OCI-LY1 (cell line): ENCODE measurements at regions not wholly inside any gene's neighbourhood (a gene's known extent, or its start where the extent isn't known, plus 50 kb on each side); places are given as distances from the start of the nearest gene placed in this dataset.

Experiments
- CTCF ChIP-seq: fragments of 200-600 bp; sonication (generic), shearing (Covaris generic); IDR thresholded peaks from 2 replicates; pipeline ENCODE4 v1.5.1; 2017; ENCODE audit warnings: mild to moderate bottlenecking, antibody characterized with exemption, low read length, moderate library complexity, mixed read lengths
- EZH2 ChIP-seq: fragments of 200-600 bp; sonication (generic), shearing (Covaris generic); IDR thresholded peaks from 2 replicates; pipeline ENCODE4 v1.8.0; 2017; ENCODE audit warnings: borderline replicate concordance, mixed run types, mild to moderate bottlenecking, antibody characterized with exemption, low read length, moderate library complexity, mixed read lengths

- no peak for TF ChIP-seq CTCF
- no peak for TF ChIP-seq EZH2
These were observed 108.2 kb downstream of the CDH26 start for GRCh38 chr20:60066438-60066823.
